ENCODE measurements at regions not wholly inside any gene's neighbourhood (a gene's known extent, or its start where the extent isn't known, plus 50 kb on each side); places are given as distances from the start of the nearest gene placed in this dataset.

DNA sequence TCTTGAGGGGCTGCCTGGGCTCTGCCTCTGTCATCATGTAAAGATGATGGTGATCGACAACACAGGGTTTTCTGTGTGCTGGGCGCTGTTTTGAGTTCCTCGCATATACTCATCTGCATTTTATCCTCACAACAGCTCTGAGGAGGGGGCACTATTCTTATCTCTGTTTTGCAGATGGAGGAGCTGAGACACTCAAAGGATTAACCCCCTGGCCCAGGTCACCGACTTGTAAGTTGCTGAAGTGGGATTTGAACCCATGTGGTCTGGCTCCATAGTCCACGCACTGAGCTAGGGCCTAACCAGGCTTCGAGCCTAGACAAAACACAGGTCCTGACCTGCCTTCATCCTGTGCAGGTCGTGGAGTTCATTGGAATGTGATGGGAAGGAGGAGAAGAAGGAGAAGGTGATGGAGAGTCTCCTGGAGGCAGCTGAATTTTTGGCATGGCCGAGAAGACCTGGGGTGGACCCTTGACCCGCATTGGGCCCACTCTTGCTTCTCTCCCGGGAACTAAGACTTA, 140.0 kb downstream of the ASCL4 start:
- H3K4me1 Mint-ChIP-seq = peaks cover 9% of the 10 kb centered on the region
- ATAC-seq (ENCODE audit: low read depth) = no peak
- H3K27me3 Mint-ChIP-seq = peaks cover 36% of the 10 kb centered on the region
- no peaks in the 10 kb centered on the region for H3K9me3 Mint-ChIP-seq
- H3K4me3 Mint-ChIP-seq = no peak overlapping the region
- H3K36me3 Mint-ChIP-seq = no peaks in the 10 kb centered on the region
- no peak overlapping the region for H3K27ac Mint-ChIP-seq
- no peak for DNase-seq (ENCODE audit: low spot score in 2 of 2)

- Mint-ChIP-seq H3K4me3 (no peak overlapping the region), H3K36me3 (no peaks in the 10 kb centered on the region), H3K27me3 (peaks cover 36% of the 10 kb centered on the region), H3K4me1 (peaks cover 4% of the 10 kb centered on the region), H3K27ac (no peak overlapping the region), H3K9me3 (no peaks in the 10 kb centered on the region)
- DNase-seq (ENCODE audit: low spot score in 2 of 2) (peak in 1 of 2 donors; percentile 11), ATAC-seq (ENCODE audit: low read depth) (peak; percentile 32)
These were observed 143.7 kb downstream of the ASCL4 start for GRCh38 chr12:107917912-107918800.

GRCh38 chr12:107921062-107921461, 146.6 kb downstream of the ASCL4 start:
- H3K27me3 Mint-ChIP-seq = peaks cover 29% of the 10 kb centered on the region
- no peaks in the 10 kb centered on the region for H3K36me3 Mint-ChIP-seq
- H3K4me3 Mint-ChIP-seq = no peak overlapping the region
- H3K27ac Mint-ChIP-seq = no peak overlapping the region
- DNase-seq (ENCODE audit: low spot score in 2 of 2) (no peak), ATAC-seq (ENCODE audit: low read depth) (no peak)
- H3K9me3 Mint-ChIP-seq = no peaks in the 10 kb centered on the region
- H3K4me1 Mint-ChIP-seq = peaks cover 4% of the 10 kb centered on the region

DNA sequence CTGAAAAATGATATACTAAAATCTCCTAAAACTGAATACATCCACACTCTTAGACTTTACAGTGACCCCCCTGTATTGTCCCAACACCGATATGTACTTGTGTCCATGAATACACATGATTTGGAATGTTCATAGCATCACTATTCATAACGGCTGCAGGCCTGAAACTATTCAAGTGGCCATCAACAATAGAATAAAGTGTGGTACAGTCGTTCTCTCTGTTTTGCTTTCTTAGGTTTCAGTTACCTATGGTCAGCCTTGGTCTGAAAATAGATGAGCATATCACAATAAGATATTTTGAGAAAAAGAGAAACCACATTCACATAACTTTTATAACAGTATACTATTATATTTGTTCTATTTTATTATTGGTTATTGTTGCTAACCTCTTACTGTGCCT, 150.6 kb downstream of the ASCL4 start:
- ATAC-seq (ENCODE audit: low read depth) (no peak), DNase-seq (ENCODE audit: low spot score in 2 of 2) (no peak)
- H3K4me3 Mint-ChIP-seq = no peak overlapping the region
- H3K4me1 Mint-ChIP-seq = peaks cover 3% of the 10 kb centered on the region
- H3K36me3 Mint-ChIP-seq = no peaks in the 10 kb centered on the region
- no peak overlapping the region for H3K27ac Mint-ChIP-seq
- peaks cover 22% of the 10 kb centered on the region for H3K27me3 Mint-ChIP-seq
- H3K9me3 Mint-ChIP-seq = no peaks in the 10 kb centered on the region

GRCh38 chr12:107929436-107929835, 154.9 kb downstream of the ASCL4 start:
- no peak for DNase-seq (ENCODE audit: low spot score in 2 of 2)
- Mint-ChIP-seq H3K27ac (no peak overlapping the region), H3K4me3 (no peak overlapping the region), H3K4me1 (peaks cover 3% of the 10 kb centered on the region), H3K36me3 (no peaks in the 10 kb centered on the region), H3K27me3 (peaks cover 14% of the 10 kb centered on the region), H3K9me3 (no peaks in the 10 kb centered on the region)
- peak; percentile 74 for ATAC-seq (ENCODE audit: low read depth)

GRCh38 chr12:107931761-107932160, 157.3 kb downstream of the ASCL4 start:
- DNase-seq (ENCODE audit: low spot score in 2 of 2) = no peak
- Mint-ChIP-seq H3K27ac (no peak overlapping the region), H3K4me3 (no peak overlapping the region), H3K4me1 (peaks cover 3% of the 10 kb centered on the region), H3K27me3 (peaks cover 21% of the 10 kb centered on the region), H3K36me3 (no peaks in the 10 kb centered on the region), H3K9me3 (peaks cover 4% of the 10 kb centered on the region)
- ATAC-seq (ENCODE audit: low read depth) = no peak

GRCh38 chr12:107938446-107938845, 163.9 kb downstream of the ASCL4 start:
- Mint-ChIP-seq H3K27ac (no peak overlapping the region), H3K36me3 (no peaks in the 10 kb centered on the region), H3K4me1 (no peaks in the 10 kb centered on the region), H3K9me3 (peaks cover 17% of the 10 kb centered on the region), H3K27me3 (peaks cover 21% of the 10 kb centered on the region), H3K4me3 (no peak overlapping the region)
- DNase-seq (ENCODE audit: low spot score in 2 of 2) = no peak
- ATAC-seq (ENCODE audit: low read depth) = no peak

- ATAC-seq (ENCODE audit: low read depth) (no peak), DNase-seq (ENCODE audit: low spot score in 2 of 2) (no peak)
- Mint-ChIP-seq H3K36me3 (no peaks in the 10 kb centered on the region), H3K4me3 (no peak overlapping the region), H3K27me3 (peaks cover 11% of the 10 kb centered on the region), H3K4me1 (no peaks in the 10 kb centered on the region), H3K9me3 (peaks cover 7% of the 10 kb centered on the region), H3K27ac (no peak overlapping the region)
These were observed 174.0 kb downstream of the ASCL4 start for GRCh38 chr12:107948391-107948945.

- Mint-ChIP-seq H3K4me3 (no peak overlapping the region), H3K9me3 (peaks cover 2% of the 10 kb centered on the region)
These were observed 176.5 kb downstream of the ASCL4 start for GRCh38 chr12:107951024-107951423.

DNA sequence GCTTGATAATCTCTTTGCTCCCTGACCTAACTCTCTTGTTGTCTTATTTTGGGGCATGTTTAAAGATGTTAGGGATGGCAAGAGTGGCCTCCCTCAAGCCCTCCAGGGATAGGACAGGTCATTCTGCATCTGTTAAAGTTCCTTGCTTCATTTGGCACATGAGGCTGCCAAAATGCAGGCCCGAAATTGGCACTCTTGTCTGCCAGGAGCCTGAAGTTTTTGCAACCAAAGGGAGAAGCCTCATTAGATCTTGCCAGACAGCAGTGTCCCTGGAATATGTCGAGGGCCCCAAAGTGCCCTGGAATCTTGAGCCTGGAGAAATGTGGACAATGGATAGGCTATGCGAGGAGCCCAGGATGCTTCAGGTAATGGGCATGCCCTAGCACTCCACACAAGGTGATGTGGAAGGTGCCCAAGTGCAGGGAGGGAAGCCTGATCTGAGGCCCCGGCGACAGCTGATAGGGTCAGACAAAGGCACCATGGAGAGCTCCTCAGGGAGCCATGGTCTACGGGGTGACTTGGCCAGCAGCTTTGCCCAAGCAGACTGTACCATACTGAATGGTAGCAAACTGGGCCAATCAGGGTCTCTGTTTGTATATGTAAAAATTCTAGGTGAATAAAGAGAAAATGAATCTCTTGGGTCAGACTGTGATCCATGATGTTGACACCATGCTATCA, 173.0 kb upstream of the WSCD2 start:
- Mint-ChIP-seq H3K4me3 (no peak overlapping the region), H3K27ac (no peak overlapping the region), H3K9me3 (peaks cover 5% of the 10 kb centered on the region), H3K4me1 (peaks cover 6% of the 10 kb centered on the region), H3K27me3 (peaks cover 22% of the 10 kb centered on the region), H3K36me3 (no peaks in the 10 kb centered on the region)
- no peak for DNase-seq (ENCODE audit: low spot score in 2 of 2)
- ATAC-seq (ENCODE audit: low read depth) = no peak

More at GRCh38 chr12:107951024-107951423, 176.5 kb downstream of the ASCL4 start:
- H3K4me1 Mint-ChIP-seq = no peaks in the 10 kb centered on the region
- ATAC-seq (ENCODE audit: low read depth) (no peak), DNase-seq (ENCODE audit: low spot score in 2 of 2) (no peak)
- no peaks in the 10 kb centered on the region for H3K36me3 Mint-ChIP-seq
- no peak overlapping the region for H3K27ac Mint-ChIP-seq
- peaks cover 15% of the 10 kb centered on the region for H3K27me3 Mint-ChIP-seq

- Mint-ChIP-seq H3K9me3 (peaks cover 3% of the 10 kb centered on the region), H3K27ac (no peak overlapping the region), H3K4me3 (no peak overlapping the region), H3K36me3 (no peaks in the 10 kb centered on the region), H3K27me3 (peaks cover 18% of the 10 kb centered on the region), H3K4me1 (peaks cover 6% of the 10 kb centered on the region)
- DNase-seq (ENCODE audit: low spot score in 2 of 2) = no peak
- ATAC-seq (ENCODE audit: low read depth) = no peak
These were observed 171.6 kb upstream of the WSCD2 start for GRCh38 chr12:107957459-107957858.

GRCh38 chr12:107963635-107964034, 165.5 kb upstream of the WSCD2 start:
- ATAC-seq (ENCODE audit: low read depth) (no peak), DNase-seq (ENCODE audit: low spot score in 2 of 2) (no peak)
- Mint-ChIP-seq H3K36me3 (no peaks in the 10 kb centered on the region), H3K9me3 (no peaks in the 10 kb centered on the region), H3K27ac (no peak overlapping the region), H3K27me3 (peaks cover 4% of the 10 kb centered on the region), H3K4me3 (no peak overlapping the region), H3K4me1 (no peaks in the 10 kb centered on the region)

DNA sequence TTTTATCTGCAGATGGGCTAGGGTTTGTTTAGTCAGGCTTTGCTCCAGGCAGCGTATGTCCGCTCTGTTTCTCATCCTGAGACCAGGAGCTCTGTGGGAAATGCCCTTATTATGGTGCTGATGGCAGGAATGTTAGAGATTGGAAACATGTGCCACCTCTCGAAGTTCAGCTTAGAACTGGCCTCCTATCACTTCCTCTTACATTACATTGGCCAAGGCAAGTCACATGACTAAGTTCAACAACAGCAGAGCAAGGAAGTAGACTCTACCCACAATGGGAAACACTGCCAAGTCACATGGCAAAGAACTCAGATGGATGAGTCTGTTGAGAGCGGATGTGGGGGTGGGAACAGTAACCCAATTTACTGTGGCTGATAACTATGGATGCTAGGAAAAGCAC, 161.9 kb upstream of the WSCD2 start:
- no peaks in the 10 kb centered on the region for H3K36me3 Mint-ChIP-seq
- peaks cover 6% of the 10 kb centered on the region for H3K27me3 Mint-ChIP-seq
- no peaks in the 10 kb centered on the region for H3K9me3 Mint-ChIP-seq
- no peak overlapping the region for H3K4me3 Mint-ChIP-seq
- DNase-seq (ENCODE audit: low spot score in 2 of 2) (no peak), ATAC-seq (ENCODE audit: low read depth) (no peak)
- H3K27ac Mint-ChIP-seq = no peak overlapping the region
- H3K4me1 Mint-ChIP-seq = no peaks in the 10 kb centered on the region

- Mint-ChIP-seq H3K9me3 (peaks cover 3% of the 10 kb centered on the region), H3K36me3 (peaks cover 2% of the 10 kb centered on the region), H3K4me1 (no peaks in the 10 kb centered on the region), H3K4me3 (no peak overlapping the region), H3K27me3 (peaks cover 16% of the 10 kb centered on the region), H3K27ac (no peak overlapping the region)
- DNase-seq (ENCODE audit: low spot score in 2 of 2) (no peak), ATAC-seq (ENCODE audit: low read depth) (no peak)
These were observed 155.1 kb upstream of the WSCD2 start for GRCh38 chr12:107973950-107974349.
